Esophagus muscularis mucosa (tissue), 4 donors: ENCODE measurements at regions not wholly inside any gene's neighbourhood (a gene's known extent, or its start where the extent isn't known, plus 50 kb on each side); places are given as distances from the start of the nearest gene placed in this dataset.
A peak's percentile ranks its signal among the peaks of the same experiment; 100 is the strongest.
"Not testable (repeated sequence)": the region's sequence is repeated elsewhere in the genome, so short reads cannot be mapped to it uniquely, and the experiment has no call there.

Source experiments
- DNase-seq: peaks from one replicate; pipeline ENCODE4 v3.0.0-alpha.2; 2017; ENCODE audit errors: extremely low spot score
- H3K27ac ChIP-seq, 4 donors: fragments of 200-600 bp; sonication (generic); replicated peaks in 1 of 4; 1 replicate in 3 of 4; 2 replicates in 1 of 4; pipeline ENCODE4 v1.5.1; 2016 to 2019; ENCODE audit warnings: mild to moderate bottlenecking in 1 of 4
- H3K27me3 ChIP-seq, 4 donors: fragments of 200-600 bp; sonication (generic); one replicate each; pipeline versions ENCODE4 v1.5.1 to v1.6.0; 2016 to 2019
- H3K36me3 ChIP-seq, 4 donors: fragments of 200-600 bp; sonication (generic); one replicate each; pipeline ENCODE4 v1.5.1; 2016 to 2019
- H3K4me1 ChIP-seq, 4 donors: fragments of 200-600 bp; sonication (generic); one replicate each; pipeline ENCODE4 v1.5.1; 2016 to 2019
- H3K4me3 ChIP-seq, 4 donors: fragments of 200-600 bp; sonication (generic); 1 replicate in 2 of 4; 2 replicates in 2 of 4; pipeline ENCODE4 v1.5.1; 2016 to 2019; ENCODE audit warnings: mild to moderate bottlenecking in 4 of 4, moderate library complexity in 1 of 4
- H3K9me3 ChIP-seq, 4 donors: fragments of 200-600 bp; sonication (generic); 1 replicate in 3 of 4; 2 replicates in 1 of 4; pipeline ENCODE4 v1.5.1; 2016 to 2019
- EP300 ChIP-seq: sonication (generic); formaldehyde crosslinking; IDR thresholded peaks from one replicate; pipeline ENCODE4 v1.6.1; 2017; ENCODE audit warnings: antibody characterized with exemption
- POLR2A ChIP-seq: fragments of 450-650 bp; IDR thresholded peaks from one replicate; pipeline ENCODE4 v1.6.1; 2017; ENCODE audit warnings: antibody characterized with exemption, moderate library complexity, mild to moderate bottlenecking, low read depth
- POLR2AphosphoS5 ChIP-seq, 2 donors: sonication (generic); formaldehyde crosslinking; IDR thresholded peaks; one replicate each; pipeline ENCODE4 v1.6.1; 2017; ENCODE audit warnings: antibody characterized with exemption in 2 of 2
- WGBS: methylation state at CpG from one replicate; pipeline ENCODE4 v1.1.5; 2018; 5-methylcytosine and 5-hydroxymethylcytosine counted together
- intact Hi-C: fragments of 100-400 bp; cut with DNase I; formaldehyde crosslinking; loops from one replicate; pipeline ENCODE4 v1.15.1; 2023
- TF ChIP-seq, protein P1 (sequence below), 3 experiments: fragments of 200-600 bp in 2 of 3; fragments of 450-650 bp in 1 of 3; sonication (generic) in 2 of 3; IDR thresholded peaks; one replicate each; pipeline ENCODE4 v1.5.1; 2017 to 2019; ENCODE audit warnings: antibody characterized with exemption in 3 of 3, mild to moderate bottlenecking in 2 of 3, moderate library complexity in 1 of 3

DNA sequence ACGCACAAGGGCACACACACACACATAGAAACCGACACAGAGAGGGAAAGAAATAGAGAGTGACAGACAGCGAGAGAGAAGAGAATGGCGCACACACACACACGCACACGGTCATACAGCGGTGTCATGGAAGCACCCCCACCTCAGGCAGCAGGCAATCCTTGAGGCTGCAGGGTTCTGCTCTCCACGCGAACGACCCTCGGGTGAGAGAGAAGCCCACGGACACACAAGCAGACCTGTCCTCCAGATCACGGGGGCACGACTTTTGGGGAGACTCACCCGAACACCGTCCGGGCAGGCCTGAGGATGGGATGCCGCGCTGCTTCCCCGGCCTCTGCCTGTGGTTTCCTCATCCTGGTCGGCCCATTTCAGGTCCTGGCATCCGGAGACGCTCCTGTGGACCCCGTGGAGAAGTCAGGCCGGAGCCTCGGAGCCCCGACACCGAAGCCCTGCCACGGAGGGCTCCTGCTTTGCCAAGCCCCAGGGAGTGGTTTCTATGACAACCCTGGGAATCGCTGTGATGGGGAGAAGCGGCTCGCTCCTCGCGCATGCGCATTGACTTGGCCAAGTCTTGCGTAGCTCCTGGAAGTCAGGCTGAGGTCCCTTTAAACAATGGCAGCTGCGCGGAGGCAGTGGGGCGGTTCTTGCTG, 118.2 kb upstream of the KCNJ18 start:
- WGBS, result 52% methylated on average over 32 of the region's 39 CpGs
- H3K36me3 ChIP-seq, result no peaks in the 10 kb centered on the region
- intact Hi-C loops, result no loop called here
- H3K27me3 ChIP-seq, result no peaks in the 10 kb centered on the region
- DNase-seq, result no peak
- peak overlapping the region; percentile 53 to 62 (median 58) for H3K4me3 ChIP-seq
- TF ChIP-seq EP300 (no peak), POLR2AphosphoS5 (IDR thresholded peaks at IDR 0.05) (peak in 1 of 2 donors; percentile 34)
- TF ChIP-seq, protein P1, sequence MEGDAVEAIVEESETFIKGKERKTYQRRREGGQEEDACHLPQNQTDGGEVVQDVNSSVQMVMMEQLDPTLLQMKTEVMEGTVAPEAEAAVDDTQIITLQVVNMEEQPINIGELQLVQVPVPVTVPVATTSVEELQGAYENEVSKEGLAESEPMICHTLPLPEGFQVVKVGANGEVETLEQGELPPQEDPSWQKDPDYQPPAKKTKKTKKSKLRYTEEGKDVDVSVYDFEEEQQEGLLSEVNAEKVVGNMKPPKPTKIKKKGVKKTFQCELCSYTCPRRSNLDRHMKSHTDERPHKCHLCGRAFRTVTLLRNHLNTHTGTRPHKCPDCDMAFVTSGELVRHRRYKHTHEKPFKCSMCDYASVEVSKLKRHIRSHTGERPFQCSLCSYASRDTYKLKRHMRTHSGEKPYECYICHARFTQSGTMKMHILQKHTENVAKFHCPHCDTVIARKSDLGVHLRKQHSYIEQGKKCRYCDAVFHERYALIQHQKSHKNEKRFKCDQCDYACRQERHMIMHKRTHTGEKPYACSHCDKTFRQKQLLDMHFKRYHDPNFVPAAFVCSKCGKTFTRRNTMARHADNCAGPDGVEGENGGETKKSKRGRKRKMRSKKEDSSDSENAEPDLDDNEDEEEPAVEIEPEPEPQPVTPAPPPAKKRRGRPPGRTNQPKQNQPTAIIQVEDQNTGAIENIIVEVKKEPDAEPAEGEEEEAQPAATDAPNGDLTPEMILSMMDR (IDR thresholded peaks at IDR 0.05), result no peak
- H3K4me1 ChIP-seq, result peaks cover 0 to 7% (median 0%) of the 10 kb centered on the region in 4 donors
- H3K9me3 ChIP-seq, result no peaks in the 10 kb centered on the region
- H3K27ac ChIP-seq, result peak overlapping the region in 2 of 4 donors; percentile 43 to 44

- Histone ChIP-seq H3K4me3 (peak overlapping the region; percentile 53 to 62 (median 58)), H3K27ac (peak overlapping the region in 1 of 4 donors; percentile 43)
- H3K27me3 ChIP-seq, H3K9me3 ChIP-seq, DNase-seq, intact Hi-C loops, H3K36me3 ChIP-seq, H3K4me1 ChIP-seq: not testable (repeated sequence)
- 41% methylated on average over 3 of the region's 16 CpGs for WGBS
These were observed 117.6 kb upstream of the KCNJ18 start for GRCh38 chr17:21574611-21575255.

DNA sequence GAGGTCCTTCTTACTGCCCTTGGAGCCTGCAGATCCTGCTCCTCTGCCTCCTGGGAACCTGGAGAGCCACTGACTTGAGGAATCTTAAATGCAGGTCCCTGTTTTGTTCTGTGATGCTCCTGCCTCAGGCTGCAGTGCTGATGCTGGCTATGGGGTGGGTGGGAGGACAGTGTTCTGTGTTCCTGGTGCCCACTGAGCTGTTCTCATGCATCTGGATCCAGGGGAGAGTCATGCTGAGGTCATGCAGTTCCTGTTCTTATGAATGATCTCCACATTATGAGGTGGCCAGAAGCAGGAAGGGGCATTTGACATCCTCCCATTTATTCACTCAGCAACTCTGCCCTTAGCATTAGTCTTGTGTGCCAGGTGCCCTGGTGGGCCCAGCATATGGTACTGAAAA, 113.5 kb upstream of the KCNJ18 start:
- H3K4me3 ChIP-seq, H3K4me1 ChIP-seq, DNase-seq, H3K9me3 ChIP-seq, H3K27me3 ChIP-seq, H3K36me3 ChIP-seq, intact Hi-C loops, H3K27ac ChIP-seq: not testable (repeated sequence)

DNA sequence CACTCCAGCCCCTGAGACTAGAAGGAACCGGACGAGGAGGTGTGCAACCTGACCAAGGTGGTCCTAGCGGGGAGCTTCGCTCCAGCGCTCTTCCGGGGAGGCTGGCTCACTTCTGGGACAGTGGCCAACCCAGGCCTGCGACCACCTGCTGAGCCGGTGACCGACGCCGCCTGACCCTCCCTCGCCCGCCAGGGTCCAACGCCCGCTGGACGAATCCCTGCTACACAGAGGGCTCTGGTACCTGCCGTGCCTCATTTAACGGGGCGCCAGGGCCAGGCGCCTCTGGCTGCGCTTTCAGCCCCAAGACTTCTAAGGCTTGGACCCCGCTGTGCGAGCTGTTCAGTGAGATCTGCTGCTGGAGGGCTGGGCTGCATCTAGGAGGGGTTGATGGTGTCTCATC, 99.5 kb upstream of the KCNJ18 start:
- intact Hi-C loops, result no loop called here
- H3K27ac ChIP-seq, result no peak overlapping the region
- peaks cover 0 to 20% (median 0%) of the 10 kb centered on the region in 4 donors for H3K27me3 ChIP-seq
- no peaks in the 10 kb centered on the region for H3K9me3 ChIP-seq
- no peaks in the 10 kb centered on the region for H3K36me3 ChIP-seq
- WGBS, result 87% methylated on average over 13 of the region's 23 CpGs
- H3K4me1 ChIP-seq, result no peaks in the 10 kb centered on the region
- no peak for TF ChIP-seq EP300
- no peak for TF ChIP-seq POLR2AphosphoS5 (IDR thresholded peaks at IDR 0.05)
- TF ChIP-seq POLR2A, result no peak
- TF ChIP-seq, protein P1 (IDR thresholded peaks at IDR 0.05), result no peak
- no peak overlapping the region for H3K4me3 ChIP-seq
- DNase-seq, result no peak

DNA sequence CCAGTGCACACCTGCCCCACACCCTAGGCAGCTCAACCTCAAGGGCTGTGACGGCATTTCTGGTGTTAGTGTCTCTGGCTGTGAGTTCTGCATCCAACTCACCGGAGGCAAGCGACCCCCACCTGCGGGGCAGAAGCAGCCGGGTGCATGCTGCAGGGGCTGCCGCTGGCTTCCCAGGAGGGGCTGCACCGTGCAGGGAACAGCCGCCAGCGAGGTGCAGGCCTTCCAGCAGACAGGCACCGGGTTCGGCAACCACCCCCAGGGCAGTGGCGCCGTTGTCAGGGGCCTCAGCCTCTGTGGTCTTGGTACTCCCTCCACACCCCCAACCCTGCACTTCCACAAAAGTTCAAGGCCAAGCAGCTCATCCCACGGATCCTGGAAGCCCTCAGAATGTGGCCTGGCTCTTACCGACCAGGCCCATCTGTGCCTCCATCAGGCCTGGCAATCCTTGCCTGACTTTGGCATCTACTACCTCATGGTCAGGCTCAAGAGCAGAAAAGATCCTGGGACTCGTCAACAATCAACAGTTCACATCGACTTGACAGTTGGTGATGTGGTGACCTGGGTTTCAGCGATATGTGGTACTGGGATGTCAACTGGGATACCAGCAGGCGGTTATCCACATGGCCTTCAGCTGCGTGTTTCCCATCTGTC, 98.7 kb upstream of the KCNJ18 start:
- intact Hi-C loops, H3K4me1 ChIP-seq, H3K36me3 ChIP-seq, H3K27ac ChIP-seq, DNase-seq, H3K9me3 ChIP-seq, H3K4me3 ChIP-seq: not testable (repeated sequence)
- H3K27me3 ChIP-seq, result peaks cover 0 to 20% (median 0%) of the 10 kb centered on the region in 4 donors
- WGBS, result 91% methylated on average over 7 of the region's 20 CpGs

GRCh38 chr17:21595086-21595485, 97.2 kb upstream of the KCNJ18 start:
- DNase-seq, result no peak
- 74% methylated on average over 1 of the region's 1 CpG for WGBS

More at GRCh38 chr17:21595086-21595485, 97.2 kb upstream of the KCNJ18 start:
- no peak for TF ChIP-seq POLR2A
- TF ChIP-seq, protein P1 (IDR thresholded peaks at IDR 0.05), result no peak
- TF ChIP-seq EP300, result no peak
- no peak for TF ChIP-seq POLR2AphosphoS5 (IDR thresholded peaks at IDR 0.05)
- intact Hi-C loops, result no loop called here
- no peak overlapping the region for H3K4me3 ChIP-seq
- peaks cover 0 to 20% (median 0%) of the 10 kb centered on the region in 4 donors for H3K27me3 ChIP-seq
- H3K9me3 ChIP-seq, result no peaks in the 10 kb centered on the region
- no peak overlapping the region for H3K27ac ChIP-seq
- H3K4me1 ChIP-seq, result no peaks in the 10 kb centered on the region
- H3K36me3 ChIP-seq, result no peaks in the 10 kb centered on the region
